GM18873 (cell line): ENCODE measurements at regions not wholly inside any gene's neighbourhood (a gene's known extent, or its start where the extent isn't known, plus 50 kb on each side); places are given as distances from the start of the nearest gene placed in this dataset.

Experiments
- ATAC-seq: cut with Tn5 transposase; IDR thresholded peaks from one replicate; pipeline ENCODE4 v1.9.1; 2021; ENCODE audit warnings: mild to moderate bottlenecking, moderate library complexity, moderate number of reproducible peaks; ENCODE audit not compliant: unreplicated experiment, low FRiP score

DNA sequence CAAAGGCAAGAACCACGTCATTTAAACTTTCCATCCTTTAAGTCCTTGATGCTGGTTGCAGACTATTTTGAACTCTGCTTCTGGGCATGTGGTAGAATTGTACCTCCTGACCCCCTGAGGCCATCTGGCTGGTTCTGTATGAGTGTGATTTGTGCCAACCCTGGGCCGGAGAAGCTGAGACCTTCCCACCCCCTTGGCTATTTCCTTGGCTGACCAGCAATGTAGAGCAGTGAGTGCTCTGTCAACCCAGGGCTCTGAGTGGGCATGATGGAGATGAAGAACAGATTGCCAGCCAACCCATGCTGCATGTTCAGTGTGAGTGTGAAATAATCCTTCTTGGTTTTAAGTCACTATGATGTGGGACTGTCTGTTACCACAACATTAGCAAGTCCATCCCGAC lies 82.1 kb upstream of the RASGRP1 start:
- no peak for ATAC-seq

DNA sequence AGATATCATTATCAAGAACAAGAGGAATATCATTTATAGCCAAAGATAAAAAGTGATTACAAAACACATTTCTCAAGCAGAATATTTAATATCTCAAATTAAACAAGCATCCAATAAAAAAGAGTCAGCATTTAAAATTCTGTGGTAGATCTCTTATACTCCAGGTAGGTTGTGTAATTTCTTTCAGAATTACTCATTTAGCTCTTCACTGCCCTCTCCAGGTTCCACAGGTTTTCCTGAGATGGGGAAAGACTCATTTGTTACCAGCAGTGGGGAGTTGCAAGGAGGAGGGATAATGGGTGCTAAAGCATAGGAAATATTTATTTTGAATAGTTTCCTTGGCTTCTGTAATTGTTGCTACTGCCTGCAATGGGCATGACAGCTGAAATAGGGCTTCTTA lies 83.1 kb upstream of the RASGRP1 start:
- ATAC-seq: no peak

DNA sequence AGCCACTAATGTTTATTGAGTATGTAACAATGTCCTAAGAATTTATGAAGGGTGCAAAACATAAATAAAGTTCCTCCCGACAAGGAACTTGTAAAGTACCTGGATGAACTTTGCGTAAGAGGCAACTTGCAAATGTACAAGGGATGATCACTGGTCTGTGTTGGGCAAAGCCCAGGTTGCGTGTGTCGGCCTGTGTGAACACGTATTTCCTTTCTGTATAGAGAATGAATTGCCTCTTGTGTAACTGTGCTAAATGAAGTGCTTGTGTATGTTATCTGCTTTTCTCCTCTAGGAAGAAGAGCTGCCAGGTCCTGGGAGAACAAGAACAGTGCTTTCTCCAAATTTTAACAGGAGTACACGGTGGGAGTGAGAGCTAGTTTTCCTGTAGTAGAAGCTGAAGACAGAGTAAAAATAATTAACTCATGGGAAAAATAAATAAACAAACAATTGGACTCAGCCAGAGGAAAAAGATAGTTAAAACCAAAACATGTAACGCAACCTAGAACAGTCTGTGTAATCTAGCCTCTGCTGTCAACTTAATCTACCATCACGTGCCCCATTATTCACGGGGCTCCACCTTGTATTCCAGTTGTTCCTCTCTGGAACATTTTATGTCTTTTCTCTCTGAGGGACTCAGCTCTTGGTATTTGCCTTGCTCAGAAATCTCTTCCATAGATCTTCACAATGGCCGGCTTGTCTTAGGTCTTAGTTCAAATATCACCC lies 83.7 kb upstream of the RASGRP1 start:
- no peak for ATAC-seq

DNA sequence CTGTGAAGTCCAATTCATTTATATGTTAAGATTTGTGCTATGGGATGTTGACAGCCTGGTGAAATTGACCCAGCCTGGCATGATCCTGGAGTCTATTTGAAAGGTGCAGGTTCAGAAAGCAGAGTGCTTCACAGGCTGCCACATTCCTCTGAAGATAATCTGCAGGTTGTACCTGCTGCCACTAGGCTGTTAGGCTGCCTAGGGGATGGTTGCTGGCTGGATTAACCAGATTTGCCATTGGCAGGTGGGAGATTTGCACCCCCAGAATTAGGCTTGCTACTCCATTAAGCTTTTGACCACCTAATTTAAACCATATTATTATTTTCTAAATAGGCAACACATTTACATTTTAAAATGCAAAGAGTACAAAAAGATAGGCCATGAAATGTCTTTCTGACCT lies 85.8 kb upstream of the RASGRP1 start:
- ATAC-seq: no peak

DNA sequence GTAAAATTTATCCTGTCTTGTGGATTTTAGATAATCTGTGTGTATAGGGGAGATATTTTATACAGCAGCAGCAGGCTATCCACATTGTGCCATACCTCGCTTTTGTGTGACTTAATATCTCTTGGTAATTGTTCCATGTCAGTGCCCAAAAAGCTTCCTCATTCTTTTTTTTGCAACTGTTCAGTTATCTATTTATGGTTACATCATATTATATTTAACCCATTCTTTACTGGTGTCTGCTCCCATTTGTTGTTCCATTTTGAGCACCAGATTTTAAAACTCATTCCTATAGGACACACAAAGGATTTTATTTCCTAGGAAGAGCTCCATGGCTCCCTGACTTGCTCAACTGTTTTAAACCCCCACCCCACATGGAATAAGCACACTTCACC lies 86.3 kb upstream of the RASGRP1 start:
- ATAC-seq: no peak

DNA sequence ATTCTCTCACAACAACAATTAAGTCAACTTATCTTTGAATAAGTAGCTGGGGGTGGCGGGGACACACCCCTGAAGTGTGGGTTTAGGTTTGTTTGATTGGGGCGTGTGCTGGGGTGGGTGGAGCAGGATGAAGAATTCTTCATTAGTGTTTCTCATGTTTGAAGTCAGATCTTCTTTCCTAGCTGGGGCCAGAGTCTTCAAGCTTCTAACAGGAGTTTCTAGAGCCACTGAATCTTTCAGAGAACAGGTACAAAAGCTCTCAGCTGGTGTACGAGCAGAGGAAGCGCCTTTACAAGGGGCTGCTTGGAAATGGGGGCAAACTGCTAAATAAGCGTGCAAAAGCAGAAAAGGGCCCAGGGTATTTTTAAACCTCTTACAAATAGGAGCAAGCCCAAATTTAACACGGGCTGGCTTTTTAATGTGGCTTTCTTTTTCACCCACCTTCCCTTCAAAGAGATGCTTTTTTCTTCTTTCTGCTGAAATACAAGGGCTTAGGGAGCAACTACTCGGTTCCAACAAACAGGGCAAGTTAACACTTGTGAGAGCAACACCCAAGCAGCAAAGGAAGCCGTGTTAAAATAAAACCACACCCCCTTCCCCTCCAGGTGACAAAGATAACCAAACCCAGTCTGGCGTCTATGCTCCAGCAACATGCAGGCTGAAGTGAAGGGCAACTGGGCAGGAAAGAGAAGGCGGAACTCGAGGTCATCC lies 86.9 kb upstream of the RASGRP1 start:
- no peak for ATAC-seq

DNA sequence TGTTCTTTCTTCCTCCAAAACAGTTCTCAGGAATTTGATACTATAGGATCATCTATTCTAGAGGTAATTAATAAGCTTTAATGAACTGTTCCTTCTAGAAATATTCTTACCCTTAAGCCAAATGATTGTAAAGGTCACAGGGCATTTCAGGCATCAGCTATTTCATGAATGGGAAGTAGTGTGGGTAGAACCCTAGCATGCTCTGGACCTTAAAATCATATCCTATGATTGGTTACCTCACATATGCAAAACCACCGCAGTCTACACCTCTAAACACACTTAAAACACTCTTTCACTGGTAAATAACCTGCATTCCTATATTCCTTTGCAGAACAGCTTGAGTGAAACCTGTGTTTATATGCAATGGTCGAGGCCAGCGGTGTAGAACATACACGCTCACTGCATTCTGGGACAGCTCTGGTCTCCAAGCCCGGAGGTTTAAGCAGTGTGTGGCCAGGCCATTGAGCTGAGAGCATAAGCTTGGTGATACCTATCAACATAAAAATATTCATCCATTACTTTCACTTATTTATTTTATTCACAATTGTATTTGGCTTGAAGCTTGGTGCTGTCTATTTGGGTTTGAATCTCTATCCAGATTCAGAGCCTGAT lies 87.7 kb upstream of the RASGRP1 start:
- no peak for ATAC-seq

DNA sequence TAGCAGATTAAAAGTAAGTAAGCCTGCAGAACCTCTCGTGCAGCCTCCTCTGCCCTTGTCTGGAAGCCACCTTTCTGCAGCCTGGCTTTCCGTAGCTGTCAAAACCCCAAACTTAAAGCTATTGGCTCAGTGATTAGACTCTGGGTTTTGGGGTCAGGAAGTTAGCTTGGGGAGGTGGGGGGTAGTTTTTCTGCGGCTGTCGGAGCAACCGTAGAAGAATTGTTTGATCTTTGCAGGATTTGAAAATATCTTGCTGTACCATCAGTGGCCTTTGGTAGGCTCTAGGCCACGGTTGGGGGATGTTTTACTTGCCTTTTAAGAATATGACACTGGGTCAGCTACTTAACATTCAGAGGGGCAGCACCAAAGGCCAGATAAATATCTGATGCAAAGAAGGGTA lies 88.4 kb upstream of the RASGRP1 start:
- ATAC-seq: no peak

DNA sequence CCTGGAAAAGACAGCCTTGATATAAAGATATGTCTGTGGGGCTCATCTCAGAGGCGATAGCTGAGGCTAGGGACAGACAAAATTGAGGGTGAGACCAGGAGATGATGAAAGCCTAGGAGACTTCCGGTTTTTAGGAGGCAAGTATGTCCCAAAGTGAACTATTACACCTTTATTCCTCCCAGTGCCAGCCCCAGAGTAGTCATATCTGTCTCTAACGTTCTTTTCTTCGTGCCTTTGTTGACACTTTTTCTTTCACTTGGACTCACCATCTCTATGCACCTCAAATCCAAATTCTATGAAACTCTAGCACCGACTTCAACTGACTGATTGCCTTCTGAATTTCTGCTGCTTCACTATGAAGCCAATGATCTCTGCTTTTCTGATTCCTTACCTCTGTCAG lies 93.8 kb upstream of the RASGRP1 start:
- ATAC-seq: no peak

DNA sequence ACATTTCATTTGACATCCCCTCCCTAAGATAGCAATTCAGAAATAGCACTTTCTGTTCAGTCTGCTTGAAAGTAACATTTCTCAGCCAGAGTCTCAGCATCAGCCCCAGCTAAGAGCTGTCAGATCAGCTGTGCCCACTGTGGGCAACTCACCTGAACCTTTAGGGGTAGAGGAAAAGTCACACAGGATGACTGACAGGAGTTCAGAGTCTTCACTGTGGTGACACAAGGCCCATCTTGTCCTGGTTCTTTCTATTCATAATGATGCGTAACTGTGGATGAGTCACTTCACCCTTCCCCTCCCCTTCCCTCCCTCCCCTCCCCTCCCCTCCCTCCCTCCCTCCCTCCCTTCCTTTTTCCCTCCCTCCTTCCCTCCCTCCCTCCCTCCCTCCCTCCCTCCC lies 96.1 kb upstream of the RASGRP1 start:
- ATAC-seq: no peak

DNA sequence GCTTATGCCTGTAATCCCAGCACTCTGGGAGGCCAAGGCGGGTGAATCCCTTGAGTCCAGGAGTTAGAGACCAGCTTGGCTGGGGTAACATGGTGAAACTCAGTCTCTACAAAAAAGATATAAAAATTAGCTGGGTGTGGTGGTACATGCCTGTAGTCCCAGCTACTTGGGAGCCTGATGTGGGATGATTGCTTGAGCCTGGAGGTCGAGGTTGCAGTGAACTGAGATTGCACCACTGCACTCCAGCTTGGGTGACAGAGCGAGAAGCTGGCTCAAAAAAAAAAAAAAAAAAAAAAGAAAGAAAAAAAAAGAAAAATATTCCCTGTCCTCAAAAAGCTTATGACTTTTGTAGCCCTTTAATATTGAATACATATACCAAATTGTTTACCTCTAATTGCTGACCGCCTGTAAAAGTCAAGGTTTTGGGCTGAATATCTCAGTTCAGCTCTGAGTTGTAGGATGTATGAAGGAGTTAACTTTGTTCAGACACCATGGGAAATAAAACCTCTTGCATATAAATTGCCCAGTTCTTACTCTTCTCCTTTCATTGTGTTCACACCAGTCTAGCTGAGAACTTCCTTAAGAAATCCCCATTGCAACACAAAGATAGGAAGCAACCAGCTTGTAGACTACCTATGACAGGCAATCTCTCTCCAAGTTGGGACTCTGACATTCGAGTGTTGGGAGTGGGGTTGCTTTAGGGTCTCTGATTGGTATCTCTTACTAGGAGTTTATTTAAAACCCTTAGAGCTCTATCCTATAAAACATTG lies 97.6 kb upstream of the RASGRP1 start:
- ATAC-seq: no peak

DNA sequence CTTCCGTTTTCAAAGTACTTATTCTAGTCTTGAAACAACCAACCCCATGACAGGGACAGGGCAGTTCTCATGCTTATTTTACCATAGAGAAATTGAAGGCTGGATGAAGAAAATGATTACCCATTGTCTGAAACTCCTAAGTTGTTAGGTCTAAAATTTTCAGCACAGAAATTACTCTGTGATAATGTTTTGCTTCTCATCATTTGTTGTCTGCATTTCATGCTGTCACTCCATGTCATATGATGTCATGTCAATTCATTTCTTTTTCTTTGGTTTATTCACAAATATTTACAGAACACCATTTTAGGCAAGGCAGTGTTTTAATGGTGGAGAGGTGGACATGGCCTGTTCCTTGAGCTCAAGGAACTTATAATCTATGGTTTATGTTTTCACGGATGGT lies 98.2 kb upstream of the RASGRP1 start:
- ATAC-seq: no peak

DNA sequence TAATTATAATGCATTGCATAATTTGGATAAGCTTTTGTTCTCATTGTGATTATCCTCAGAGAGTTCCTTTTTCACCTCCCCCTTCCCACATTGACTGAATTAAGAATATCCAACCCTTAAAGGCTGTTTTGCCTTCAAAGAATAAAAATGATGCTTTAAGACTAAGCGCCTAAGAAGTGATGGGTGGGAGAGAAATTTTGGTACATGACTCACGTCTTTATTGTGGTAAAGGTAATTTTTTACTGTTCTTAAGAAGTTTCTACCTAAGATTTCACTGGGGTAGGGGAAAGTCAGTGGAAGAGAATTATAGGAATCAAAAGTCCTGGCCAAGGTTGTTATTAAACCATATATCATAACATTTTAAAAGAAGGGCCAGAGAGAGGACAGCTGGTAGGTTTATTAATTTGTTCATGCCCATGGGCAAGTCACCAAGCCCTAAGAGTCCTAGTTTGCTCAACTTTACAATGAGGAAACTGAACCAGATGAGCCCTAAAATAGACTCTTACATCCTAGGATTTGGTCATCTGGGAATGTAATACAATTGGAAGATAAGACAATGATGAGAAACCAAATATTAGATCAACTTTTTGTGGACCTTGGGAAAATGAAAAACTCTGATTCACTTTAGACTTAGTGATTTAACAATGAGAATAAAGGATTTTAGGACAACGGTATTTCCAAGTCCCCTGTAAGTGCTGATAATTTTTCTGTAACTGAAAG lies 101.1 kb upstream of the RASGRP1 start:
- no peak for ATAC-seq

DNA sequence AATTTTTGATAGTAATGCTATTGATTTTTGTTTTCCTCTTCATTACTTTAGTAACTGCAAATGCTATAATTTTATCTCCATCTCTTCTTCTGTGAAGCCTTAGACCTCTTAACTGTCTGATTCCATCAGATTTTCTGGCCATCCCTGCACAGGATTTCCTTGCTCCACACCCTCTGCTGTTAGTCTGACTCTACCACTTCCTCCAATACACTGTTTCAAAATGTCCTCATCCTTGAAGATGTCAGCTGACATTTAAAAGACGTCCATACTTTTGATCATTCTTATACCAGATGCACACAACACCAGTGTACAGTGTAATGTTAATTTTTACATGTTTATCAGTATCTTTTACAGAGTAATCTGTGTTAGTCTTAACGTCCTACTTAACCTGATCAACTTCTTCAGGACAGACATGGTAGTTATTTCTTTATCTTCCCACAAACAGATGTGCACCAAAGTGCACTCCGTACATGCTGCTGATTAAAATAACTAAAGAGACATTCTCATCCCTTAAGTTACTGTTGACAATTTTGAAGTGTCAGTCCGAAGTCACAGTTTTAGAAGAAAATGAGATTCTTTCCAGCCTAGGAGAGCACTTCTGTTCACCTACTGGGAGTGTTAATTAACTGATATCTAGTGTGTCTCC lies 102.4 kb upstream of the RASGRP1 start:
- no peak for ATAC-seq

DNA sequence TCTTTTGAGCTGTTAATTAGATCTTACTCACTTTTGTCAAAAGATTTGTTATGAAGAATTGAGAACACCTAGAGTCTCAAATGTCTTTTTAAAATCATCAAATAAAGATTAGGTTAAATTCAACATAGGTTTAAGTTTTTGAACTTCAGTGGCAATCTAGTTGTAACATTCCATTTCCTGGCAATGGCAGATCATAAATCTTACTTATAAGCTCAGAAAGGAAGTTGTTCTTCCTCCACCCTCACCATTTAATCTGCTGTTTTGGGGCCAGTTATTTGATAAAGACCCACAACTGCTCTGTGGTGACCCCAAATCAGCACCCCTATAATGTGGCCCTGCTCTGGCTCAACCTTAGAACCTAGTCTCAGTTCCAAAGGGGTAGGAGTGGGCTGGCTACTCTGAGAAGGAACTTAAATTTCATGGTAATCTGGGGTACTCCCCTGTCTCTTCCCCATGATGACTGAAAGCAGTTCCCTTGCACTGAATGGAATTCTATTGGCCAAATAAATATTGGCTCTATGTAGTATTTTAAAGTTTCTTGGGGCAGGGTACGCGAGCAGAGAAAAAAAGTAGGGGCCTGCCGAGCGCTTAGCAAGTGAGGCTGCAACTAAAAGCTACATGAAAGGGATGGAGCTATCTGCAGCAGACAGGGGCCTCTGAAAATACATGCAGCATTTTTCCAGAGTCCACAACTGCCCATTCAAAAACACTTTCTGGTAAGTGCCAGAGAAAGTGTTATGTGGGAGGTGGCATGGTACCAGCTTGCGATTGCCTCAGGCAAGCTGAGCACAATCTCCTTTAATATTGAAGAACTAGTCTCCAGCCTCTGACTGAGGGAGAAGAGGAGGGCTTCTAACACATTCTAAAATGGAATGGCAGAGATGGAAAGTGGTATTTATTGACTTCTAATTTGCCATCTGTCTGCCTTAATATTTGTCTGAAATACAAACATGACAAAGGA lies 103.6 kb upstream of the RASGRP1 start:
- ATAC-seq: no peak

DNA sequence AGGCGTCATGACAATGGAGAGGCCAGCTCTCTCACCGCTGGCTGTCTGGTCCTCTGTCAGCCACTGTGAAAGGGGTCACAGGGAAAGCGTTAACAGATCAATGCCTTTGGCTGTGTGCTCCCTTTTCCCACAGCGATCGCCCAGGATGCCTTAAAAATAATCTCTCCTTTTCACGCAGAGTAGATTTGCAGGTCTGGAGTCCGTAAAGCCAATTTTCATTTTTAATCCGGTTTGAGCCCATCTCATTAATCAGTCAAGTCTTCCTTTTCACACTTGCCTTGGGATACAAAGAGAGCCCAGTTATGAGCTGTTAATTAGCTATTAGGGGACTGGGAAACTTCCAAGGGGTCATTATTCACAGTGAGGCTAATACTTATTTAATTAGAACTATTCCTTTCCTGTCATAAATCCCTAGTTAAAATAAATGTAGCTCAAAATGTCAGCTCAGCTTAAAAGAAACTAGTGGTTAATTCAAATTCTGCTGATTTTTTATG lies 104.3 kb upstream of the RASGRP1 start:
- no peak for ATAC-seq

DNA sequence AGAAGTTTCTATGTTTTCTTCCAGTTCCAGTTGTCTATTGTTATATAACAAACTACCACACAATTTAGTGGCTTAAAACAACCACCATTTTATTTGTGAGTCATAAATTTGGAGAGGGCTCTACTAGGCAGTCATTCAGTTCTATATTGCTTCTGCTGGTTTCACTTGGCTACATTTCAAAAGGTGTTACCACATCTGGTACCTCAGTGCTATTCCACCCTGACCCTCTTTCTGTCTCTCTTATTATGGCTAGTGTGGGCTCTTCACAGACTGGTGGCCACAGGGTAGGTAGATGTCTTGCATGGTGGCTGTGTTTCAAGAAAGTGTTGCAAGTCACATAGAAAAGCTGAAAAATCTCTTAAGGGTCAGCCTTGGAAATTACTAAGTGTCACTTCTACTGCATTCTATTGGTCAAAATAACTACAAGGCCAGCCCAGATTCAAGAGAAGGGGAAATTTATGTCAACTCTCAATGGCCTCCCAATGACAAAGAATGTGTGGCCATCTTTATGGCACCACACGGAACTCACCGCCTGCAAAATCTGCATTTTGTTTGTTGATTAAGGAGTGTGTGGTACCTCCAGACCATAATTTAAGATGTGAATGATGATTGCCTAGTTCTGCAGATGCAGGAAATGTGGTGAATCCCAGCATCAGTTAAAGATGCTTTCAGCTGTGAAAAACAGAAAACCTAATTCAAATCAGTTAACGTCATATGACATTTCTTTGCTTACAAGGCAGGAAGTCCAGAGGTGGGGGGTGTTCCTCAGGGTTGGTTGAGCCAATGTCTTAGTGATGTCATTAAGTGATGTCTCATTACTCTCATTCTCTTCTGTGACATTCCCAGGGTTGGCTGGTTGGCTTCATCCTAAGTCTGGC lies 105.8 kb upstream of the RASGRP1 start:
- ATAC-seq: no peak

DNA sequence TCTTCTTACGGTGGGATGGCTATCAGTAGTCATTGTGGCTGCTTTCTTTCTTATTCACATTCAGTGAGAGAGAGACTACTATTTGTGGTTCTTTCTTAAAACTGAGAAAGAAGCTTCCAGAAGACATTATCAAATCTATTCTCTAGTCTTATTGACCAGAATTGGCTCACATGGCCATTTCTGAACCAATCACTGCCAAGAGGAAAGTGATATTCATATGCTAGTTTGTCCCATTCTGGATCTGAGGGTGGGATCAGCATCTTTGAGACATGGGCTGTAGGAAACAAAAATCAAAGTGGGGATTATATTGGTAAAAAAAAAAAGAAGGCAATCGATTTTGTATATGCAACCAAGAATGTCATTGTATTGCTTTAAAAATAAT lies 106.4 kb upstream of the RASGRP1 start:
- no peak for ATAC-seq
